HCT116 (cell line): ENCODE measurements at regions not wholly inside any gene's neighbourhood (a gene's known extent, or its start where the extent isn't known, plus 50 kb on each side); places are given as distances from the start of the nearest gene placed in this dataset.

Experiments
- ATAC-seq: fragments of 200-7000 bp; cut with Tn5 transposase; 2 replicates; pipeline ENCODE4 v1.9.1; 2020; ENCODE audit warnings: mild to moderate bottlenecking, moderate library complexity
- BruUV-seq: library from RNA; stranded (reverse); fragments of 400-500 nt; replicated peaks from 2 replicates; lab custom pipeline; 2021; lab: Mats Ljungman, UMichigan
- CTCF ChIA-PET: fragments of 300-600 bp; sonication (Branson Sonifier 250); formaldehyde crosslinking; loops from one replicate; lab custom pipeline; 2021; ENCODE audit warnings: antibody characterized with exemption; lab: Charles Lee
- POLR2A ChIA-PET: fragments of 300-600, 350-600 bp; sonication (Branson Sonifier 250); formaldehyde crosslinking; loops from one replicate; lab custom pipeline; 2021; ENCODE audit warnings: antibody characterized with exemption; lab: Charles Lee
- RAD21 ChIA-PET, 2 experiments: fragments of 300-600 bp; sonication (Branson Sonifier 250); formaldehyde crosslinking; loops; one replicate each; lab custom pipeline; 2023; ENCODE audit warnings: low total read pairs in 2 of 2; ENCODE audit not compliant: uncharacterized antibody in 2 of 2, unreplicated experiment in 2 of 2, low non-redundant PET in 1 of 2; lab: Charles Lee
- DNase-seq: peaks from one replicate; pipeline ENCODE4 v3.0.0-alpha.2; 2010; ENCODE audit warnings: low read depth, low spot score
- H2AFZ ChIP-seq: fragments of 200-600 bp; shearing (Covaris generic), sonication (generic); 2 replicates; pipeline ENCODE4 v1.6.1; 2017; ENCODE audit warnings: low read depth, mixed run types, mixed read lengths, antibody characterized with exemption, low read length; ENCODE audit not compliant: poor library complexity, severe bottlenecking
- H3K27ac ChIP-seq: 2 replicates; pipeline ENCODE4 v1.5.1; 2012; ENCODE audit warnings: low read depth, low read length
- H3K27me3 ChIP-seq: fragments of 200-600 bp; sonication (generic); 2 replicates; pipeline ENCODE4 v1.6.1; 2016; ENCODE audit warnings: mixed run types, low read length, mixed read lengths; ENCODE audit not compliant: insufficient read depth
- H3K36me3 ChIP-seq, 2 experiments: fragments of 200-500 bp in 1 of 2; fragments of 200-600 bp in 1 of 2; sonication (Bioruptor generic) in 1 of 2; sonication (generic) in 1 of 2; 2 replicates each; pipeline versions ENCODE4 v1.5.1 to v1.6.1; 2014 to 2016; ENCODE audit warnings: low read length in 2 of 2, inconsistent platforms in 1 of 2, mixed read lengths in 1 of 2, mixed run types in 1 of 2; ENCODE audit not compliant: insufficient read depth in 2 of 2, control insufficient read depth in 1 of 2
- H3K4me1 ChIP-seq, 2 experiments: fragments of 200-600 bp in 1 of 2; sonication (generic) in 1 of 2; 2 replicates each; pipeline versions ENCODE4 v1.5.1 to v1.6.1; 2012 to 2017; ENCODE audit warnings: low read length in 2 of 2, inconsistent platforms in 1 of 2, mild to moderate bottlenecking in 1 of 2, mixed read lengths in 1 of 2, mixed run types in 1 of 2, moderate library complexity in 1 of 2; ENCODE audit not compliant: insufficient read depth in 2 of 2, control insufficient read depth in 1 of 2
- H3K4me2 ChIP-seq: fragments of 200-600 bp; sonication (generic); 2 replicates; pipeline ENCODE4 v1.6.1; 2017; ENCODE audit warnings: mixed run types, low read length, mixed read lengths
- H3K4me3 ChIP-seq, 2 experiments: fragments of 200-600 bp in 1 of 2; sonication (generic) in 1 of 2; replicated peaks in 1 of 2; 2 replicates each; pipeline ENCODE4 v1.5.1; 2011 to 2016; ENCODE audit warnings: low read length in 2 of 2, control low read depth in 1 of 2, low read depth in 1 of 2, mild to moderate bottlenecking in 1 of 2, mixed read lengths in 1 of 2, mixed run types in 1 of 2
- H3K79me2 ChIP-seq: fragments of 200-600 bp; sonication (generic); 2 replicates; pipeline ENCODE4 v1.6.1; 2017; ENCODE audit warnings: mild to moderate bottlenecking, mixed run types, low read length, moderate library complexity, mixed read lengths; ENCODE audit not compliant: insufficient read depth
- H3K9ac ChIP-seq: fragments of 200-600 bp; sonication (generic); 2 replicates; pipeline ENCODE4 v1.6.1; 2016; ENCODE audit warnings: low read length, mixed read lengths
- H3K9me2 ChIP-seq: fragments of 200-600 bp; sonication (generic), shearing (Covaris generic); 2 replicates; pipeline ENCODE4 v1.6.1; 2017; ENCODE audit warnings: mixed run types, mild to moderate bottlenecking, moderate library complexity; ENCODE audit not compliant: insufficient read depth
- H3K9me3 ChIP-seq, 2 experiments: fragments of 200-500 bp in 1 of 2; fragments of 200-600 bp in 1 of 2; sonication (Bioruptor generic) in 1 of 2; sonication (generic) in 1 of 2; 2 replicates each; pipeline ENCODE4 v1.6.1; 2014 to 2017; ENCODE audit warnings: low read length in 2 of 2, mixed read lengths in 2 of 2, inconsistent platforms in 1 of 2, low read depth in 1 of 2, mild to moderate bottlenecking in 1 of 2, mixed run types in 1 of 2, moderate library complexity in 1 of 2; ENCODE audit not compliant: control insufficient read depth in 1 of 2, insufficient read depth in 1 of 2
- H4K20me1 ChIP-seq: fragments of 200-600 bp; sonication (generic), shearing (Covaris generic); 2 replicates; pipeline ENCODE4 v1.6.1; 2017; ENCODE audit warnings: mixed run types, mild to moderate bottlenecking, moderate library complexity; ENCODE audit not compliant: insufficient read depth
- CBX3 ChIP-seq: IDR thresholded peaks from 2 replicates; pipeline ENCODE4 v1.6.1; 2012; ENCODE audit warnings: low read depth
- CEBPB ChIP-seq: IDR thresholded peaks from 2 replicates; pipeline ENCODE4 v1.6.1; 2012; ENCODE audit warnings: low read depth
- EGR1 ChIP-seq: IDR thresholded peaks from 2 replicates; pipeline ENCODE4 v1.6.1; 2012; ENCODE audit warnings: low read depth
- ELF1 ChIP-seq: IDR thresholded peaks from 2 replicates; pipeline ENCODE4 v1.6.1; 2012; ENCODE audit warnings: low read depth, borderline replicate concordance
- EZH2 ChIP-seq: fragments of 200-600 bp; sonication (generic); IDR thresholded peaks from 2 replicates; pipeline ENCODE4 v1.6.1; 2017; ENCODE audit warnings: antibody characterized with exemption, mixed run types
- EZH2phosphoT487 ChIP-seq: fragments of 200-600 bp; IDR thresholded peaks from 2 replicates; pipeline ENCODE4 v1.6.1; 2018; ENCODE audit warnings: antibody characterized with exemption, borderline replicate concordance
- JUND ChIP-seq: IDR thresholded peaks from 2 replicates; pipeline ENCODE4 v1.6.1; 2012
- POLR2AphosphoS5 ChIP-seq: IDR thresholded peaks from 2 replicates; pipeline ENCODE4 v1.6.1; 2011; ENCODE audit warnings: mild to moderate bottlenecking, low read depth, low read length, moderate library complexity
- REST ChIP-seq: IDR thresholded peaks from 2 replicates; pipeline ENCODE4 v1.6.1; 2012; ENCODE audit warnings: low read depth
- SIN3A ChIP-seq: IDR thresholded peaks from 2 replicates; pipeline ENCODE4 v1.6.1; 2012; ENCODE audit warnings: low read depth
- SP1 ChIP-seq: IDR thresholded peaks from 2 replicates; pipeline ENCODE4 v1.6.1; 2012; ENCODE audit warnings: low read depth
- YY1 ChIP-seq: IDR thresholded peaks from 2 replicates; pipeline ENCODE4 v1.6.1; 2011; ENCODE audit warnings: low read length, low read depth, moderate library complexity, mild to moderate bottlenecking; ENCODE audit not compliant: insufficient replicate concordance; ENCODE audit errors: extremely low read depth
- intact Hi-C: fragments of 100-400 bp; cut with micrococcal nuclease; formaldehyde crosslinking; loops from 2 replicates; pipeline ENCODE4 v1.10.0; 2022
- TF ChIP-seq, protein P1 (sequence below): IDR thresholded peaks from 2 replicates; pipeline ENCODE4 v1.6.1; 2012
- TF ChIP-seq, protein P2 (sequence below): IDR thresholded peaks from 2 replicates; pipeline ENCODE4 v1.6.1; 2011; ENCODE audit warnings: mild to moderate bottlenecking, low read length, moderate library complexity; ENCODE audit not compliant: insufficient replicate concordance; ENCODE audit errors: extremely low read depth

DNA sequence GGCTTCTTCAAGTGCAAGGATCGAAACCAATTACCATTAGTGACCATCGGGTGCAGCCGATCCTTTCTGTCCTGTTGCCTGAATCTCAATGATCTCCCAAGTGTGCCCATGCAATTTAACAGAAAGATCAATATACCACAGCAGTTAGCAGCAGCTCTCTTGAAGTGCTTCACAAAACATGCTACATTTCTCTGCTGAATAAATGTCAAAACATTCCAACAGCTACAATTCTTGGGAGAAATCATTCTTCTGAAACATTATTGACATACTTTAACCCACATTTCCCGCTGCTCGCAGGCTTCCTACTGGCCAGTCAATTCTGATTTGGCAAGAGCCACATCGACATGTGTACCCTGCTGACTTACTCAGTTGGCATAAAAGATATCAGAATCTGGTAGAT, 907.7 kb downstream of the TMEM182 start:
- H3K4me1 ChIP-seq: no peaks in the 10 kb centered on the region
- no peak overlapping the region for H3K4me2 ChIP-seq
- no peaks in the 10 kb centered on the region; the same call in 1 of the 2 replicates for H4K20me1 ChIP-seq
- no peak overlapping the region for H3K9ac ChIP-seq
- H3K27me3 ChIP-seq: no peaks in the 10 kb centered on the region
- POLR2A ChIA-PET: no interaction called here
- H3K36me3 ChIP-seq: no peaks in the 10 kb centered on the region
- ATAC-seq: no peak
- peaks cover 3 to 19% of the 10 kb centered on the region in 2 experiments; a peak in 2 of 4 replicates for H3K9me3 ChIP-seq
- H3K4me3 ChIP-seq: no peak overlapping the region
- TF ChIP-seq EGR1: no peak
- no peak for TF ChIP-seq REST
- no peak for TF ChIP-seq SP1
- TF ChIP-seq, protein P1, sequence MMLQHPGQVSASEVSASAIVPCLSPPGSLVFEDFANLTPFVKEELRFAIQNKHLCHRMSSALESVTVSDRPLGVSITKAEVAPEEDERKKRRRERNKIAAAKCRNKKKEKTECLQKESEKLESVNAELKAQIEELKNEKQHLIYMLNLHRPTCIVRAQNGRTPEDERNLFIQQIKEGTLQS: no peak
- TF ChIP-seq CBX3: no peak
- TF ChIP-seq YY1: no peak
- TF ChIP-seq CEBPB: no peak
- TF ChIP-seq, protein P2, sequence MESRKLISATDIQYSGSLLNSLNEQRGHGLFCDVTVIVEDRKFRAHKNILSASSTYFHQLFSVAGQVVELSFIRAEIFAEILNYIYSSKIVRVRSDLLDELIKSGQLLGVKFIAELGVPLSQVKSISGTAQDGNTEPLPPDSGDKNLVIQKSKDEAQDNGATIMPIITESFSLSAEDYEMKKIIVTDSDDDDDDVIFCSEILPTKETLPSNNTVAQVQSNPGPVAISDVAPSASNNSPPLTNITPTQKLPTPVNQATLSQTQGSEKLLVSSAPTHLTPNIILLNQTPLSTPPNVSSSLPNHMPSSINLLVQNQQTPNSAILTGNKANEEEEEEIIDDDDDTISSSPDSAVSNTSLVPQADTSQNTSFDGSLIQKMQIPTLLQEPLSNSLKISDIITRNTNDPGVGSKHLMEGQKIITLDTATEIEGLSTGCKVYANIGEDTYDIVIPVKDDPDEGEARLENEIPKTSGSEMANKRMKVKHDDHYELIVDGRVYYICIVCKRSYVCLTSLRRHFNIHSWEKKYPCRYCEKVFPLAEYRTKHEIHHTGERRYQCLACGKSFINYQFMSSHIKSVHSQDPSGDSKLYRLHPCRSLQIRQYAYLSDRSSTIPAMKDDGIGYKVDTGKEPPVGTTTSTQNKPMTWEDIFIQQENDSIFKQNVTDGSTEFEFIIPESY: no peak
- no peak for TF ChIP-seq POLR2AphosphoS5
- no peak for TF ChIP-seq ELF1
- no peak for TF ChIP-seq EZH2
- no peak for TF ChIP-seq EZH2phosphoT487
- TF ChIP-seq JUND: no peak
- TF ChIP-seq SIN3A: no peak
- H2AFZ ChIP-seq: no peak overlapping the region
- intact Hi-C loops: no loop called here
- no peak overlapping the region for H3K27ac ChIP-seq
- no peaks in the 10 kb centered on the region for H3K79me2 ChIP-seq
- no TSS peak for BruUV-seq
- RAD21 ChIA-PET: no interaction called here
- CTCF ChIA-PET: no interaction called here
- H3K9me2 ChIP-seq: no peaks in the 10 kb centered on the region
- DNase-seq: no peak
